ENCODE measurements at regions not wholly inside any gene's neighbourhood (a gene's known extent, or its start where the extent isn't known, plus 50 kb on each side); places are given as distances from the start of the nearest gene placed in this dataset.

DNA sequence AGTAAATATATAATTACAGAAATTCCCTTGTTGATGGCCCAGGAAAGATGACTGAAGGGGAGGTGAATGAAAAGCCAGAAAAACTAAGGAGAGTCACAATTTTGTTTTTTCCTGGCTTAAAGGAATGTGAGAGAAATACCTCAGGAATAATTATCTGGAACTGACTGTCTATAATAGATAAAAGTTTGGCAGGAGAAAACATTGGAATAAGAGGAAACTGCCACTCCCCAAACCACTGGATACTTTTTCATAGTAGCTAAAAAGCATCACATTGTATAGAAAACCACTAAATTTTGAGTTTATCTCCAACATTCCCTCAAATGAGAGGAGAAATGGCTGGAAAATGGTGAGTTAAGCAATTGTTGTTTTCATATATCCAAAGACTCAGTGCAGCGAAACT is 326.0 kb downstream of the NPR3 start:
- Histone ChIP-seq H3K9me3 (ENCODE audit: control insufficient read depth, low read depth, low read length) (peaks cover 11% of the 10 kb centered on the region), H3K27me3 (ENCODE audit: control insufficient read depth, insufficient read depth, low read length) (no peaks in the 10 kb centered on the region), H3K36me3 (ENCODE audit: control insufficient read depth, low read depth, low read length) (no peaks in the 10 kb centered on the region), H3K9ac (ENCODE audit: low read length) (no peak overlapping the region), H3K27ac (ENCODE audit: low read length) (no peak overlapping the region), H3K4me1 (ENCODE audit: control insufficient read depth, low read depth, low read length) (no peaks in the 10 kb centered on the region), H3K4me3 (ENCODE audit: low read length) (no peak overlapping the region)

DNA sequence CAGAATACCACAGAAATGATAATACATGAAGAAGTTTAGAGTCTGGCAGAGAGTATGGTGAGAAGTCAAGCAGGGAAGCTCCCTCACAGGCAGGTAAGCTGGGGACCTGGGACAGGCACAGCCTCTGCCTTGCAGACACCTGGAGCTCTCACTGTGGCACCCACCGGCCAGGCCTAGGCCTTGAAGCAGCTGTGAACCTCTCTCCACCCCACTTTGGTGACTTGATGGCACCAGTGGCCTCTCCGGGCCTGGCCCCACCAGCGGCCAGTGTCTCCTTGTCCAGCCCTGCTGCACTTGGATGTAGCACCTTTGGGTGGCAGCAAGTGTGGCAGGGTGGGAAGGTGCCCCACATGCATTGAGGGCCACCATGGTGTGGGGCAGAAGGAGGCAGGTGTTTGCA is 330.5 kb downstream of the NPR3 start:
- Histone ChIP-seq H3K4me3 (ENCODE audit: low read length) (no peak overlapping the region), H3K27ac (ENCODE audit: low read length) (no peak overlapping the region), H3K27me3 (ENCODE audit: control insufficient read depth, insufficient read depth, low read length) (no peaks in the 10 kb centered on the region), H3K9me3 (ENCODE audit: control insufficient read depth, low read depth, low read length) (peaks cover 11% of the 10 kb centered on the region), H3K4me1 (ENCODE audit: control insufficient read depth, low read depth, low read length) (no peaks in the 10 kb centered on the region), H3K9ac (ENCODE audit: low read length) (no peak overlapping the region), H3K36me3 (ENCODE audit: control insufficient read depth, low read depth, low read length) (no peaks in the 10 kb centered on the region)

DNA sequence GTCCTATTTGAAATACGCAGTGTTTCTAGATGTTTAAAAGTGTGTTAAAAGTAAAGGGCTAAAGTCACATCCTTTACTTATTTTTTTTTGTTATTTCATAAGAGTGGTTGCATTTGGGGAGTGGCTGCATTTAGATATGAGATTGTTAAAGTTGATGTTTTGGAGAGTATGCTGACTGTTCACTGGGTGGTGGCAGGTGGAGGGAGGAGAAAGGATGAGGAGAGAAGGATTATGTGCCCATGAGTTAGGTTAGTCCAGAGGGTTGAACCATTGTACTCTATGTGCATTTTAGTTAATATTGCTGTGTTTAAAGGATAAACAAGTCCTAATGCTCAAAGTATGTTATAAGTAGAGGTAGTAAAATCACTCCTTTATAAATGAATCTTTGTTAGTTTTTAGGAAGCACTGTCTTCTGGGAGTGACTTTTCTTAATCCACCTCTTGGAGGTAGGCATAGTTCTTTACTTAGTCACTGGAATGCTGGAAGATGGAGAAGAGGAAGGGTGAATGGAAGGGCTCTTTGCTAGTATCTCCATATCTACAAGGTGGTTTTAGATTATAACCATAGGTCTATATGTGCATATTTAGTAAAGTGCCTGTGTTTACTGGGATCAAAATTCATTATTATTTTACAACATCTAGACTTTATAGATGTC is 332.3 kb downstream of the NPR3 start:
- H3K27me3 ChIP-seq (ENCODE audit: control insufficient read depth, insufficient read depth, low read length), result no peaks in the 10 kb centered on the region
- no peaks in the 10 kb centered on the region for H3K4me1 ChIP-seq (ENCODE audit: control insufficient read depth, low read depth, low read length)
- H3K9ac ChIP-seq (ENCODE audit: low read length), result no peak overlapping the region
- no peaks in the 10 kb centered on the region for H3K36me3 ChIP-seq (ENCODE audit: control insufficient read depth, low read depth, low read length)
- no peak overlapping the region for H3K27ac ChIP-seq (ENCODE audit: low read length)
- peaks cover 11% of the 10 kb centered on the region for H3K9me3 ChIP-seq (ENCODE audit: control insufficient read depth, low read depth, low read length)
- H3K4me3 ChIP-seq (ENCODE audit: low read length), result no peak overlapping the region

DNA sequence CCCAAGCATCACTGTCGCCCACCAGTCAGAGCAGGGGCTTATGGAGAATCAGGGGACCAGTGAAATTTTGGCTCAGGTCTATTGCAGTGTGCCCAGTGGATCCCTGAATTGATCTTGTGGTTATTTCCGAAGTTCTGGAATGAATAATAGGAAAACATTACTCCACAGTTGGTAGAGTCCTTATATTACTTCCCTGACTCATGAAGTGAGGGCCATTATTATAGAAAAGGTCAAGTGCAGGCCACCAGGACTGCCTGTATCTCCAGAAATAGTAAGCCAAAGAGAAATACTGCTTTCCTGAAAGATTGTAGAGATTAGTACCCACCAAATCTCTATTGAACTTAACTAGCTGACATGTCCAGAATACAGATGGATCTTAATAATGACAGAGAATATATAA is 335.0 kb downstream of the NPR3 start:
- Histone ChIP-seq H3K4me1 (ENCODE audit: control insufficient read depth, low read depth, low read length) (no peaks in the 10 kb centered on the region), H3K27ac (ENCODE audit: low read length) (no peak overlapping the region), H3K36me3 (ENCODE audit: control insufficient read depth, low read depth, low read length) (no peaks in the 10 kb centered on the region), H3K4me3 (ENCODE audit: low read length) (no peak overlapping the region), H3K9ac (ENCODE audit: low read length) (no peak overlapping the region), H3K9me3 (ENCODE audit: control insufficient read depth, low read depth, low read length) (peaks cover under 1% of the 10 kb centered on the region), H3K27me3 (ENCODE audit: control insufficient read depth, insufficient read depth, low read length) (no peaks in the 10 kb centered on the region)

- no peaks in the 10 kb centered on the region for H3K4me1 ChIP-seq (ENCODE audit: control insufficient read depth, low read depth, low read length)
- no peak overlapping the region for H3K9ac ChIP-seq (ENCODE audit: low read length)
- no peaks in the 10 kb centered on the region for H3K36me3 ChIP-seq (ENCODE audit: control insufficient read depth, low read depth, low read length)
- no peak overlapping the region for H3K4me3 ChIP-seq (ENCODE audit: low read length)
- peaks cover 2% of the 10 kb centered on the region for H3K9me3 ChIP-seq (ENCODE audit: control insufficient read depth, low read depth, low read length)
- no peaks in the 10 kb centered on the region for H3K27me3 ChIP-seq (ENCODE audit: control insufficient read depth, insufficient read depth, low read length)
- H3K27ac ChIP-seq (ENCODE audit: low read length), result no peak overlapping the region
These were observed 337.2 kb downstream of the NPR3 start for GRCh38 chr5:33048315-33048714.

GRCh38 chr5:33049298-33049697 is 338.2 kb downstream of the NPR3 start:
- no peaks in the 10 kb centered on the region for H3K27me3 ChIP-seq (ENCODE audit: control insufficient read depth, insufficient read depth, low read length)
- no peaks in the 10 kb centered on the region for H3K4me1 ChIP-seq (ENCODE audit: control insufficient read depth, low read depth, low read length)
- H3K9me3 ChIP-seq (ENCODE audit: control insufficient read depth, low read depth, low read length), result peaks cover 7% of the 10 kb centered on the region
- no peaks in the 10 kb centered on the region for H3K36me3 ChIP-seq (ENCODE audit: control insufficient read depth, low read depth, low read length)
- H3K27ac ChIP-seq (ENCODE audit: low read length), result no peak overlapping the region
- H3K4me3 ChIP-seq (ENCODE audit: low read length), result no peak overlapping the region
- no peak overlapping the region for H3K9ac ChIP-seq (ENCODE audit: low read length)

- Histone ChIP-seq H3K27me3 (ENCODE audit: control insufficient read depth, insufficient read depth, low read length) (no peaks in the 10 kb centered on the region), H3K27ac (ENCODE audit: low read length) (no peak overlapping the region), H3K9ac (ENCODE audit: low read length) (no peak overlapping the region), H3K9me3 (ENCODE audit: control insufficient read depth, low read depth, low read length) (peaks cover 8% of the 10 kb centered on the region), H3K4me3 (ENCODE audit: low read length) (no peak overlapping the region), H3K4me1 (ENCODE audit: control insufficient read depth, low read depth, low read length) (no peaks in the 10 kb centered on the region), H3K36me3 (ENCODE audit: control insufficient read depth, low read depth, low read length) (no peaks in the 10 kb centered on the region)
These were observed 338.7 kb downstream of the NPR3 start for GRCh38 chr5:33049842-33050241.

- Histone ChIP-seq H3K27ac (ENCODE audit: low read length) (no peak overlapping the region), H3K27me3 (ENCODE audit: control insufficient read depth, insufficient read depth, low read length) (no peaks in the 10 kb centered on the region), H3K4me1 (ENCODE audit: control insufficient read depth, low read depth, low read length) (no peaks in the 10 kb centered on the region), H3K9me3 (ENCODE audit: control insufficient read depth, low read depth, low read length) (peaks cover 3% of the 10 kb centered on the region), H3K9ac (ENCODE audit: low read length) (no peak overlapping the region), H3K4me3 (ENCODE audit: low read length) (no peak overlapping the region), H3K36me3 (ENCODE audit: control insufficient read depth, low read depth, low read length) (no peaks in the 10 kb centered on the region)
These were observed 348.0 kb downstream of the NPR3 start for GRCh38 chr5:33059081-33059480.

- Histone ChIP-seq H3K9me3 (ENCODE audit: control insufficient read depth, low read depth, low read length) (no peaks in the 10 kb centered on the region), H3K4me1 (ENCODE audit: control insufficient read depth, low read depth, low read length) (no peaks in the 10 kb centered on the region), H3K4me3 (ENCODE audit: low read length) (no peak overlapping the region), H3K9ac (ENCODE audit: low read length) (no peak overlapping the region), H3K36me3 (ENCODE audit: control insufficient read depth, low read depth, low read length) (no peaks in the 10 kb centered on the region), H3K27me3 (ENCODE audit: control insufficient read depth, insufficient read depth, low read length) (no peaks in the 10 kb centered on the region), H3K27ac (ENCODE audit: low read length) (no peak overlapping the region)
These were observed 354.0 kb downstream of the NPR3 start for GRCh38 chr5:33065131-33065530.

DNA sequence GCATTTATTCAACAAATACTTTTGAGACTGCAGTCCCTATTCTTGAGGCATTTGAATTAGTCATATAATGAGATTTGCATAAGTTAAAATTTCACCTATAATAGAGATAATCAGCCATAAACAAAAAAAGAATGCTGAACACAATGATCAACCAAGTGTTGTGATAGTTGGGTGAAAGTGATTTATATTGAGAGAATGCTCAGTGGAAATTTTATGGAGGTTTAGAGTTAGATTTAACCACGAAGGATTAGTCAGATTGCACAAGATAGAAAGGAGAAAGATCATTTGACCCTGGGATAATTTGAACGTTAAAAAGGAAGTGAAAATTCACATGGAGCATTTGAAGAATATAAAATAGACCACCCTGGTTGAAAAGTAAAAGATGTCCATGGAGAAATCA is 356.2 kb downstream of the NPR3 start:
- no peaks in the 10 kb centered on the region for H3K36me3 ChIP-seq (ENCODE audit: control insufficient read depth, low read depth, low read length)
- no peaks in the 10 kb centered on the region for H3K4me1 ChIP-seq (ENCODE audit: control insufficient read depth, low read depth, low read length)
- H3K9ac ChIP-seq (ENCODE audit: low read length), result no peak overlapping the region
- H3K9me3 ChIP-seq (ENCODE audit: control insufficient read depth, low read depth, low read length), result no peaks in the 10 kb centered on the region
- H3K27ac ChIP-seq (ENCODE audit: low read length), result no peak overlapping the region
- no peaks in the 10 kb centered on the region for H3K27me3 ChIP-seq (ENCODE audit: control insufficient read depth, insufficient read depth, low read length)
- no peak overlapping the region for H3K4me3 ChIP-seq (ENCODE audit: low read length)

- H3K9ac ChIP-seq (ENCODE audit: low read length), result no peak overlapping the region
- no peak overlapping the region for H3K4me3 ChIP-seq (ENCODE audit: low read length)
- H3K9me3 ChIP-seq (ENCODE audit: control insufficient read depth, low read depth, low read length), result no peaks in the 10 kb centered on the region
- no peaks in the 10 kb centered on the region for H3K27me3 ChIP-seq (ENCODE audit: control insufficient read depth, insufficient read depth, low read length)
- no peaks in the 10 kb centered on the region for H3K4me1 ChIP-seq (ENCODE audit: control insufficient read depth, low read depth, low read length)
- H3K27ac ChIP-seq (ENCODE audit: low read length), result no peak overlapping the region
- H3K36me3 ChIP-seq (ENCODE audit: control insufficient read depth, low read depth, low read length), result no peaks in the 10 kb centered on the region
These were observed 357.7 kb downstream of the NPR3 start for GRCh38 chr5:33068786-33069185.

- Histone ChIP-seq H3K9me3 (ENCODE audit: control insufficient read depth, low read depth, low read length) (no peaks in the 10 kb centered on the region), H3K27me3 (ENCODE audit: control insufficient read depth, insufficient read depth, low read length) (no peaks in the 10 kb centered on the region), H3K27ac (ENCODE audit: low read length) (no peak overlapping the region), H3K4me3 (ENCODE audit: low read length) (no peak overlapping the region), H3K36me3 (ENCODE audit: control insufficient read depth, low read depth, low read length) (no peaks in the 10 kb centered on the region), H3K9ac (ENCODE audit: low read length) (no peak overlapping the region), H3K4me1 (ENCODE audit: control insufficient read depth, low read depth, low read length) (no peaks in the 10 kb centered on the region)
These were observed 361.2 kb downstream of the NPR3 start for GRCh38 chr5:33072296-33072695.
